Panc1 (cell line): ENCODE measurements at regions not wholly inside any gene's neighbourhood (a gene's known extent, or its start where the extent isn't known, plus 50 kb on each side); places are given as distances from the start of the nearest gene placed in this dataset.

ENCODE experiments used
- ATAC-seq: fragments of 200-7000 bp; cut with Tn5 transposase; 2 replicates; pipeline ENCODE4 v1.9.1; 2020; ENCODE audit warnings: mild to moderate bottlenecking, moderate library complexity
- BruUV-seq: library from RNA; stranded (reverse); fragments of 400-500 nt; replicated peaks from 2 replicates; lab custom pipeline; 2021; lab: Mats Ljungman, UMichigan
- CTCF ChIA-PET: fragments of 300-600 bp; sonication (Branson Sonifier 250); formaldehyde crosslinking; loops from one replicate; lab custom pipeline; 2022; ENCODE audit warnings: antibody characterized with exemption; lab: Charles Lee
- POLR2A ChIA-PET: fragments of 300-600 bp; sonication (Branson Sonifier 250); formaldehyde crosslinking; loops from one replicate; lab custom pipeline; 2022; ENCODE audit warnings: antibody characterized with exemption; lab: Charles Lee
- DNase-seq: peaks from one replicate; pipeline ENCODE4 v3.0.0-alpha.2; 2010; ENCODE audit warnings: low read depth, low spot score
- H3K27ac ChIP-seq: 2 replicates; pipeline ENCODE4 v1.5.1; 2011; ENCODE audit warnings: mild to moderate bottlenecking, low read length, inconsistent platforms
- H3K27me3 ChIP-seq: fragments of 200-500 bp; sonication (Bioruptor generic); 2 replicates; pipeline ENCODE4 v1.6.0; 2014; ENCODE audit warnings: low read length, inconsistent platforms; ENCODE audit not compliant: control insufficient read depth, insufficient read depth
- H3K36me3 ChIP-seq: fragments of 200-500 bp; sonication (Bioruptor generic); 2 replicates; pipeline ENCODE4 v1.5.1; 2014; ENCODE audit warnings: inconsistent platforms, mild to moderate bottlenecking, low read length, moderate library complexity; ENCODE audit not compliant: control insufficient read depth, insufficient read depth
- H3K4me1 ChIP-seq: 2 replicates; pipeline ENCODE4 v1.5.1; 2011; ENCODE audit warnings: inconsistent platforms, mild to moderate bottlenecking, low read length, moderate library complexity; ENCODE audit not compliant: control insufficient read depth, insufficient read depth
- H3K4me3 ChIP-seq, 2 experiments: 2 replicates each; pipeline ENCODE4 v1.5.1; 2011 to 2012; ENCODE audit warnings: low read depth in 2 of 2, low read length in 2 of 2, mild to moderate bottlenecking in 2 of 2, inconsistent platforms in 1 of 2, moderate library complexity in 1 of 2
- H3K9me3 ChIP-seq: fragments of 200-500 bp; sonication (Bioruptor generic); 2 replicates; pipeline ENCODE4 v1.5.1; 2014; ENCODE audit warnings: low read depth, mild to moderate bottlenecking, inconsistent platforms, low read length, moderate library complexity; ENCODE audit not compliant: control insufficient read depth, insufficient read depth
- CTCF ChIP-seq: fragments of 450-650 bp; IDR thresholded peaks from 2 replicates; pipeline ENCODE4 v1.5.1; 2017; ENCODE audit warnings: mild to moderate bottlenecking
- POLR2AphosphoS5 ChIP-seq: IDR thresholded peaks from 2 replicates; pipeline ENCODE4 v1.6.1; 2012; ENCODE audit warnings: mild to moderate bottlenecking, low read depth, low read length, moderate library complexity
- REST ChIP-seq, 2 experiments: IDR thresholded peaks; 2 replicates each; pipeline ENCODE4 v1.6.1; 2011 to 2012; ENCODE audit warnings: low read depth in 2 of 2, control low read depth in 1 of 2, low read length in 1 of 2, mild to moderate bottlenecking in 1 of 2, moderate library complexity in 1 of 2; ENCODE audit not compliant: insufficient read depth in 1 of 2
- SIN3A ChIP-seq: IDR thresholded peaks from 2 replicates; pipeline ENCODE4 v1.6.1; 2012; ENCODE audit warnings: low read depth, mild to moderate bottlenecking, low read length, moderate library complexity, borderline replicate concordance; ENCODE audit not compliant: insufficient read depth
- TCF7L2 ChIP-seq: IDR thresholded peaks from 2 replicates; pipeline ENCODE4 v1.6.1; 2011; ENCODE audit warnings: mild to moderate bottlenecking, low read depth, low read length, inconsistent platforms
- in situ Hi-C: cut with HindIII; loops from 2 replicates; pipeline ENCODE4 v1.10.0; 2016; ENCODE audit warnings: low sequenced_read_pairs, low pct_unique_long_range_greater_than_20kb
- intact Hi-C: fragments of 100-400 bp; cut with micrococcal nuclease; formaldehyde crosslinking; loops from one replicate; pipeline ENCODE4 v1.10.0; 2022; ENCODE audit not compliant: unreplicated experiment

GRCh38 chr3:117696851-117697407, 987.4 kb downstream of the TUSC7 start:
- H3K27ac ChIP-seq = no peak overlapping the region
- ChIA-PET CTCF (no interaction called here), POLR2A (no interaction called here)
- DNase-seq (no peak), ATAC-seq (no peak)
- no peaks in the 10 kb centered on the region for H3K36me3 ChIP-seq
- no peak overlapping the region for H3K4me3 ChIP-seq
- no peaks in the 10 kb centered on the region for H3K9me3 ChIP-seq
- no TSS peak for BruUV-seq
- in situ Hi-C loops (no loop called here), intact Hi-C loops (no loop called here)
- no peaks in the 10 kb centered on the region for H3K27me3 ChIP-seq
- H3K4me1 ChIP-seq = no peaks in the 10 kb centered on the region
- no peak for TF ChIP-seq REST (IDR thresholded peaks at IDR 0.05; ENCODE audit: insufficient read depth in 1 of 2, low read depth in 2 of 2, low read length in 1 of 2)
- no peak for TF ChIP-seq SIN3A
- TF ChIP-seq TCF7L2 = no peak
- TF ChIP-seq CTCF = no peak
- TF ChIP-seq POLR2AphosphoS5 = no peak

- Histone ChIP-seq H3K27me3 (no peaks in the 10 kb centered on the region), H3K4me1 (no peaks in the 10 kb centered on the region), H3K9me3 (no peaks in the 10 kb centered on the region), H3K4me3 (no peak overlapping the region), H3K36me3 (no peaks in the 10 kb centered on the region), H3K27ac (no peak overlapping the region)
- in situ Hi-C loops (no loop called here), intact Hi-C loops (no loop called here)
- CTCF ChIA-PET = no interaction called here
- BruUV-seq = no TSS peak
- DNase-seq = no peak
- TF ChIP-seq POLR2AphosphoS5 (no peak), SIN3A (no peak), REST (IDR thresholded peaks at IDR 0.05; ENCODE audit: insufficient read depth in 1 of 2, low read depth in 2 of 2, low read length in 1 of 2) (no peak), TCF7L2 (no peak), CTCF (no peak)
- POLR2A ChIA-PET = no interaction called here
- no peak for ATAC-seq
Observed at GRCh38 chr3:117699058-117699457, 989.5 kb downstream of the TUSC7 start.
